Dedifferentiated amniotic fluid mesenchymal stem cell (primary cell): ENCODE measurements at regions not wholly inside any gene's neighbourhood (a gene's known extent, or its start where the extent isn't known, plus 50 kb on each side); places are given as distances from the start of the nearest gene placed in this dataset.
"Not testable (repeated sequence)": the region's sequence is repeated elsewhere in the genome, so short reads cannot be mapped to it uniquely, and the experiment has no call there.

Experiments used
- DNase-seq: peaks from one replicate; pipeline ENCODE4 v3.0.0-alpha.2; 2016; ENCODE audit errors: extremely low spot score

GRCh38 chr6:8939615-8940014 lies 504.3 kb upstream of the SLC35B3 start:
- no peak for DNase-seq

- no peak for DNase-seq
Observed at GRCh38 chr6:8934318-8934717, 499.0 kb upstream of the SLC35B3 start.

GRCh38 chr6:8930009-8930408 lies 494.7 kb upstream of the SLC35B3 start:
- no peak for DNase-seq

GRCh38 chr6:8920244-8920643 lies 484.9 kb upstream of the SLC35B3 start:
- DNase-seq = not testable (repeated sequence)

GRCh38 chr6:8918196-8918595 lies 482.9 kb upstream of the SLC35B3 start:
- DNase-seq = no peak

GRCh38 chr6:8914700-8915099 lies 479.4 kb upstream of the SLC35B3 start:
- DNase-seq = no peak

- no peak for DNase-seq
Observed at GRCh38 chr6:8908638-8909037, 473.3 kb upstream of the SLC35B3 start.

- no peak for DNase-seq
Observed at GRCh38 chr6:8906699-8907098, 471.4 kb upstream of the SLC35B3 start.

- no peak for DNase-seq
Observed at GRCh38 chr6:8905757-8906156, 470.4 kb upstream of the SLC35B3 start.

GRCh38 chr6:8904754-8905153 lies 469.4 kb upstream of the SLC35B3 start:
- no peak for DNase-seq

- DNase-seq = no peak
Observed at GRCh38 chr6:8900056-8900455, 464.7 kb upstream of the SLC35B3 start.

- no peak for DNase-seq
Observed at GRCh38 chr6:8889514-8889913, 454.2 kb upstream of the SLC35B3 start.

GRCh38 chr6:8888468-8888867 lies 453.1 kb upstream of the SLC35B3 start:
- DNase-seq = no peak

- DNase-seq = no peak
Observed at GRCh38 chr6:8881663-8882062, 446.3 kb upstream of the SLC35B3 start.

GRCh38 chr6:8879334-8879733 lies 444.0 kb upstream of the SLC35B3 start:
- no peak for DNase-seq

- DNase-seq = no peak
Observed at GRCh38 chr6:8875986-8876385, 440.6 kb upstream of the SLC35B3 start.

GRCh38 chr6:8872589-8872988 lies 437.2 kb upstream of the SLC35B3 start:
- DNase-seq = no peak

- no peak for DNase-seq
Observed at GRCh38 chr6:8865451-8865850, 430.1 kb upstream of the SLC35B3 start.

- no peak for DNase-seq
Observed at GRCh38 chr6:8860671-8861070, 425.3 kb upstream of the SLC35B3 start.

GRCh38 chr6:8859501-8859900 lies 424.2 kb upstream of the SLC35B3 start:
- peak; percentile 73 for DNase-seq

GRCh38 chr6:8858854-8859331 lies 423.5 kb upstream of the SLC35B3 start:
- DNase-seq = no peak

GRCh38 chr6:8857160-8857559 lies 421.8 kb upstream of the SLC35B3 start:
- DNase-seq = no peak

GRCh38 chr6:8855411-8855810 lies 420.1 kb upstream of the SLC35B3 start:
- no peak for DNase-seq

GRCh38 chr6:8852332-8852731 lies 417.0 kb upstream of the SLC35B3 start:
- DNase-seq = no peak

- DNase-seq = not testable (repeated sequence)
Observed at GRCh38 chr6:8846680-8847079, 411.3 kb upstream of the SLC35B3 start.
